HG03175 (cell line): ENCODE measurements at regions not wholly inside any gene's neighbourhood (a gene's known extent, or its start where the extent isn't known, plus 50 kb on each side); places are given as distances from the start of the nearest gene placed in this dataset.

Experiments
- ATAC-seq: cut with Tn5 transposase; IDR thresholded peaks from one replicate; pipeline ENCODE4 v1.9.1; 2021; ENCODE audit warnings: mild to moderate bottlenecking, moderate library complexity; ENCODE audit not compliant: unreplicated experiment

DNA sequence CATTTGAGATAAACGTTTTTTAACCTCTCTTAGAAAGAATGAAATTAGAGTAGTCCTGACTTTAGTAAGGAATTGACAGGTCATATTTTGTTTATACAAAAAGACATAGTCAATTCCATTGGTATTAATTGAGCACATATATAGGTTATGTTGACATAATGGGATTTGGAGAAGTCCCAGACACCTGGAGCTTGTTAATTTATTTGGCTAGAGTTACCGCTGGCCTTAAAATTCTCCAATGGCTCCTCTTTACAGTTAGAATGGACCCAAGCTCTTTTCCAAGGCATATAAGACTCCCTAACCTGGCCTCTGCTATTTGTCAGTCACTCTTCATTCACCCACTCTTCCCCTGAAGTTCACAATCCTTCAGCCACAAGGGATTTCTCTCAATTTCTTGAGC, 221.3 kb downstream of the CBLN4 start:
- no peak for ATAC-seq

DNA sequence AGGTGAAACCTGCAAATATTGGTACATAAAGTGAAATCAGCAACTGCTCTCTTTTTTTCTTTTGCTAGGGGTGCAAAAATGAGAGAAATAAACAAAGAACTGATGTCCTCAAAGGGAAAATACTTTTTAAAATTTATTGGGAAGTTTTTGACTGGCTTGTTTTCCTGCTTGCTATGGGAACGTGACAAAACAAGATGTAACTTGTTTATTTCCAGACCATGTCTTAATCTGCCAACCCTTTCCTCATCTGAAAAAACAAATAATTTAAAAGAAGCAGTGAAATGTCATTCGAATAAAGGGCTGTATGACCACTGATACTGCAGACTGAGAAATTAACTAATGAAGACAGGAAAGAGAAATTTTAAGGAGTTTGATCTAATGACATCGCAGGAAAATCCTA, 221.9 kb downstream of the CBLN4 start:
- no peak for ATAC-seq

DNA sequence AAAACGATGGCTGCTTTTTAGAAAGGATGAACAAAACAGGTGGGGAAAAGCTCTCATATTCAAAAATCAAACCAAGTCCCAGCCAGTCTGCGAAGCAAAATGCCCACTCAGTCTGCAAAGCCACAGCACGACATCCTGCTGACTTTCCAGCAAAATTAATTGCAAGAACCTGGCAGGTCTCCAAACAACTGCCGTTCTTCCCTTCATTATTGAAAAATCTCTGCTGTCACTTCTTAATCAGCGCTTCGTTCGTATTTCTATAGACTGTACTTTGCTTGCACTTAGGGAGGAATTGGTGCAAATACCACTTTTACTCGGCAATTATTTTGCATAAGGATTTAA, 222.4 kb downstream of the CBLN4 start:
- ATAC-seq: no peak

DNA sequence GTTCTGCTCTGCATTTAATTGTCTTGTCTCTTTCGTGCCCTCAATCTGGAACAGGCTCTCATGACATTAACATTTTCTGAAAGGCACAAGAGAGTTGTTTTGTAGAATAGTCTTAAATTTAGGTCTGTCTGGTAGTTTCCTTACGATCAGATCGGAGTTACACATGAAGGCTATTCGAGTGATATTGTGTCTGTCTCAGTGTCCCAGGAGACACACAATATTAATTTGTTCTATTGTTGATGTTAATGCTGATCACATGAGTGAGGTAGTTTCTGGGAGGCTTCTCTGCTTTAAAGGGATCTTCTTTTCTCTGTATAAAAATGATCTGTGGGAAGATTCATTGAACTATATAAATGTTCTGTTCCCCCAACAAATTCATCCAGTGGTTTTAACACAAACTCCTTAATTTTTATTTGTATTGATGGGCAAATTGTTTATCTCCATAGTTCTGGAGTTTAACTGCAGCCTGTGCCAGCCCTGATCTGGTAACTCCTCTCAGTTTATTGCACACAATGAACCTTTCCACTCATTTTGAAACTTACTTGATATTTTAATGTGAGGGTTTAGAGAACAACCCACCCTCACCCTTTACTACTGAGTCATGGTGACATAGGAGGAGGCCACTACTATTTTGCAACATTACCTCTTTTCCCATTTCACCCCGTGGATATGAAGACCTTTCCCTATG, 223.0 kb downstream of the CBLN4 start:
- no peak for ATAC-seq

DNA sequence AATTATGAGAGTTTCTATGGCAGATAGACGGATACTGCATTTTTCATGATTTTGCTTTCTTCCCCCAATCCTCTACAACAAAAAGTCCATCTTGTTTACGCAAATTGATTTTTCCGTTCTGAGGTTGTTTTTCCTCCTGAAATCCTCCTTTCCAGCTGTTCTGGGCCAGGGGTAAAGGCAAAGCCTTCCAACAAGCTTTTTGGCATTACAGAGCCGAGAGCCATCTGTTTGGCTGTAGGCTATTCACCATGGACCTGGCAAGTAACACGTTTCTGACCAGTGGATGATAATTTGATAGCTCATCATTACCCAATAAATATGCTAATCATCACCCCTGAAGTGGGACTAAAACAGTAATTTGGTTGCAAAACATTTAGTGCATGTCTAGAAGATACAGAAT, 226.5 kb downstream of the CBLN4 start:
- no peak for ATAC-seq

DNA sequence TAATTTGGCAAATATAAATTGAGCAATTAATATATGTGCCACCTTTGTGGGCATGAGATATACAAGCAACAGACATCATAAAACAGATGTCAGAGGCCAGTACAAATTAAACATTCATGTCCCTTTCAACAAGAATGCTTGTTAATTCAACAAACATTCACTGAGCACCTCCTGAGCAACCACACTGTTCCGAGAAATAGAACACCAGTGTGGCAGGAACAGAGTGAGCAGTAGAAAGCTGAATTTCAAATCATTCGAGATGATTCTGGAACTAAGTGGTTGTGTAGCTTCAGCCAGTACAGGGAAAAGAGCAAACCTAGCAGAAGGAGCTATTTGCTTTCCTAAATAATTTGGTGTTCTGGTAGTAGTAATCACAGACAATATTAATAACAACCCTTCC, 227.7 kb downstream of the CBLN4 start:
- no peak for ATAC-seq

DNA sequence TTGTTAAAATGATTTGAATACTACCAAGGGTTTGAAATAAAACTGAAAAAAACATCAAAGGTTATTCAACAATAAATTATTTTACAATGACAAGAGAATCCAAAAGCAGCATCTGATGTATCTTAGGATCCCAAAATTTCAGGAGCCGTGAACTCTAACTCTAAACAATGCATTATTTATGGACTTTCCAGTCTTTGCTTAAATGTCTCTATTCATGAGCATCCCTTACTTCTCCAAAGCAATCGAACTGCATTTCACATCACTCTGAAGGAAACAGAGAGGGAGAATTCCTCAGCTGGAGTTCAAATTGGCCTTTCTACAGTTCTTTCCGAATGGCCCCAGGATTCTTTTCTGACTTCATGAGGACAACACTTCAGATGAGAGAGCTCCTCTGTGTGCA, 229.1 kb downstream of the CBLN4 start:
- no peak for ATAC-seq

DNA sequence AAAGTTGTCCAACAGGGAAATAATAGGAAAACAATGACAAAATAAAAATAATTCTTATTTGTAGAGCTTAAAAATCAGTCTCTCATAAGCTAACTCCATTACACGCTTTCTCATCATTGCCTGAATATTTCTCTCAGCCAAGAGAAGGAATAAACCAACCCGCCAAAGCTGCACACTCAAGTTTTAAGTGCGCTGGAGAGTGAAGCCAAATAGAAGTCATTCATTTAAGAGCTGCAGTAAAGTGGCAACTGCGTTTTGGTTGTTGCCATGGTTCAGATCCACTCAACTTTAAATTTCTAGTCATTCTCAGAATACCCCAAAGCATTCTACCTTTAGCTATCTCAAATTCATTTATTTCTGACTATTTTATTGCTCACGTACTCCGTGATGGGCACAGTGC, 230.7 kb downstream of the CBLN4 start:
- ATAC-seq: no peak

DNA sequence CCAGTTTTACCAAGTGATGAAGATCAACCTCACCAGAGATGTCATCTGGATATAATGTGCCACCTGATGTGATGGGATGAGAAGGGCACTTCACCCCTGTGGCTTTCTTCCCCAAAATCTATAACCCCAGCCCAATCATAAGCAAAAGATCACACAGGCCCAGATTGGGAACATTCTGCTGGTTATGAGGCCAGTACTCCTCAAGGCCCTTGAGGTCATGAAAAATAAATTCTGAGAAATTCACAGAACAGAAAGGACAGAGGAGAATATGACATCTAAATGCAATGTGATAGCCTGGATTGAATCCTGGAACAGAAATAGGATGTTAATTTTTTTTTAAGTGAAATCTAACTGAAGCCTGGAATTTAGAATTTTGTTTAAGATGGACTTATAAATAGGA, 243.5 kb downstream of the CBLN4 start:
- no peak for ATAC-seq

DNA sequence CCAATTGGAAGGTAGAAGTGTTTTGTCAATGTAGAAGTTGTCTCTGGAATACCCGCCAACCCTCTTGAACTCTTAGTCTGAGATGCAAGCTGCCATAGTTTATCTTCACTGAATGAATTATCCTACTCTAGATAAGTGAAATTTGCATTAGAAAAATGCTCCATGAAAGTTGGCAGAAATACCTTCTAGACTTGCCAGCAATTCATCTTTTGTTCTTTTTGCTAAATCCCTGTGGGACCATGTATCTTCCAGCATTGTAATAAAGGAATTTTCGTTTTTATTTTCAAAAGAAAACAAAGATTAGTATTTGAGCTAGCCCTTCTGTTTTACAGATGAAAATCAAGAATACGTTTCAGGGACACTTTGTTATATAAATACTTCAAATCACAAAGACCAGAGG, 244.2 kb downstream of the CBLN4 start:
- no peak for ATAC-seq

DNA sequence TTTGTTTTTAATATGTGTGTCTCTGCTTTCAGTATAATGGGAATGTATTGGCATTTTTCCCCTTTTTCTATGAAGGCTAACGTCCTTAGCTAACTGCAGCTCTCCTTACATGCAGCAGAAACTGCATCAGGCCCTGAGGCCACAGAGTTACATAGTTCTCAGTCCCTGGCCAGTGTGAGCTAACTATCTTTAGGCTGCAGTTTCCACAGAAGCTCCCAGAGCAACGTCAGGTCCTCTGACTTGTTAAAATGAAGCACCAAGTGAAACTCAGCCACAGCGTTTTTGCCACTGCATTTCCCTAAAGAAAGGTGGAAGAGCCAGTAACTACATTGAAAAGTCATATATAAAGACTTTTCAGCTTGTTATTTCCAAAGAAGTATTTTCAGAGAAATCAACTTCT, 244.7 kb downstream of the CBLN4 start:
- ATAC-seq: no peak

DNA sequence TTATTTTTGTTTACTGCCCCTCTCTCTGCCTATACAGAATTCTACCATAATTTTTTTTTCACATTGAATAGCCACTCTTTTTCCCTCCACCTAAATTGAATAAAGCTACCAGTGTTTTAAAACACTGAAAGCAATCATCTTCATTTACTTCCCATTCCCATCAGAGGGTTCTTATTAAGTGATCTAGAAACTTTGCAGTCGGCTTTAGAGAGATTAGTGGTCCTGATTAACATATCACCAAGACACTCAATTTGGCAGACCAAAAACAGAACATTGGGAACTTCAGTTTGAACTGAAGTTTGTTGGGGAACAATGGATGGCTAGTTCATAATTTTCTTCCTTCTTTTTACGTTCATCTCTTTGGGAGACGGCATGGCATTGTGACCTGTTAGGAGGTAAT, 249.5 kb downstream of the CBLN4 start:
- ATAC-seq: no peak

DNA sequence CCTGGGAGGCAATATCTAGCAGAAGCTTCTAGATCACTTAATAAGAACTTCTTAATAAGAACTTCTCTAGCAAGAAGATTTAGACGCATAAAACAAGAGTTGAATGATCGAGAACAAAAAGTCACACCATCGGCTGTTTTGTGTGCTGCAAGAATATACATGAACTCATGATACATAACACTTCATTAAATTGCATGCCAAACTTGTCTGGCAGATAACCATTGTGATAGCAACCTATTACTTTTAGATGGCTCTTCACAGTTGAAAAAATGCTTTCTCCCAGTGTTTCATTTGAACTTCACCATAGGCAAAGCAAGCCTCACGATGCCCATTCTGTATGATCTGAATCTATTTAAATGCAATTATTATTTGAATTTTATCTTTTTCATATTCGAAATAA, 249.9 kb downstream of the CBLN4 start:
- ATAC-seq: no peak

DNA sequence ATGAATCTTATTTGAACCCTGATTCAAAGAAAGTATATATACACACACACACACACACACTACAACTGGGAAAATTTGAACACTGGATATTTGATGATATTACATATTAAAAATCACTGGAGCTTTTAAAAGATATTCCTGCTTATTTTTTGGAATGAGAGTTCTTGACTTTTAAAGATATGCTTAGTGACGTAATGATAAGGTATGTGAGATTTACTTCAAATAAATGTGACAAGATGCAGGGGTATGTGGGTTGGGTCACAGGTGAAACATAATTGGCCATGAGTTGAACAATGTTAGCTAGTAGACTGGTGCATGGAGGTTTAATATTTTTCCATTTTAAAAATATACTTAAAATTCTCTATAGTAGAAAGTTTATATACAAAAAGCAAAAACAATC, 258.6 kb downstream of the CBLN4 start:
- no peak for ATAC-seq

DNA sequence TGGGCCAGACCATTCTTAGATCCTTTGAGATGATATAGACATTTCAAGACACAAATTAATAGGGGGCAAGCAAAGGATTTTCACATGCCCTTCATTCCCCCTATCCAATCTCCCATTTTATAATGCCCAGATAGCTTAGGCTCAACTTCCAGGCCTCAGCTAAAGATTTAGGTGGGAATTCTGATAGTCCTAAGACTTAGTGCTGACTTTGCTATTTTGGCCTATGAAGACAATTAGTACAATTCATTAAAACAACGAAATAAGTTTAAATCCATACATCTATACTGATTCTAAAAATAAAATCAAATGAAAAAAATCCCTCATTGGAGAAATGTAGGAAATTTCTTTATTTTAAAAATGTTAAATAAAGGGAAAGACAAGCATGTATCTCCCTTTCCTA, 259.5 kb downstream of the CBLN4 start:
- ATAC-seq: no peak

DNA sequence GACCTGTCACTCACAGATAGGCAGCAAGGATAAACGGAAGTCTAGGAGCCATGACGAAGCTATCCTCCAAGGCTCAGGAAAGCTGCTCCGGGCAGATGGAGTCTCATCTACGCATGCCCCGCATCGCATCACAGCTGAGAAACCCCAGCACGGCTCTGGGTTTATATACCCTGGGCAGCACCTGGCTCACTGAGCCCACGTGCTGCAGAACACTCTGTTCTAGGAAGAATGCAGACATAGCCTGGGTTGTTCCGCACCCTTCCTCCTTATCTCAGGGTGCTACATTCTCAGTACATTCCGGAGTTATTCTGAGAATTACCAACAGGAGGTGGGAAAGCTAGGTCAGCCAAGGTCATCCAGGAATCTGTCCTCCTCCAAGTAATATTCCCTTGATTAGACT, 260.4 kb downstream of the CBLN4 start:
- ATAC-seq: no peak

DNA sequence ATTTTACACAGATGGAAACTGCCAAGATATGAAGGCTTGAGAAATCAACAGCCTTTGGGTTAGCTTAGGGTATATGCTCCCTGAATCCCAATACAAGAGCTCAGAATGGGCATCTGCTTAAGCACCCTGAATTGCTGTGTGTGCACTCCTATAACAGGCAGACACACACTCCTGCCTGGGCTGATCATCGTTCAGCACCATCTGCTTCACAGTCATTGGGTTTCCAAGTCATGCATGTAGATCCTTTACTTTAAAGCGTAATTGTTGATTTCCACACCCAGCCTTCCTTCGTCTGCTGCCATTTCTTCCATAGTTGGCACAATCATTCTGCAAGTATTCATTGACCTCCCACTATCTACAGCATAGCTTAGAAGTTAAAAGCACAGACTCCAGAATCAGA, 263.5 kb downstream of the CBLN4 start:
- ATAC-seq: no peak

DNA sequence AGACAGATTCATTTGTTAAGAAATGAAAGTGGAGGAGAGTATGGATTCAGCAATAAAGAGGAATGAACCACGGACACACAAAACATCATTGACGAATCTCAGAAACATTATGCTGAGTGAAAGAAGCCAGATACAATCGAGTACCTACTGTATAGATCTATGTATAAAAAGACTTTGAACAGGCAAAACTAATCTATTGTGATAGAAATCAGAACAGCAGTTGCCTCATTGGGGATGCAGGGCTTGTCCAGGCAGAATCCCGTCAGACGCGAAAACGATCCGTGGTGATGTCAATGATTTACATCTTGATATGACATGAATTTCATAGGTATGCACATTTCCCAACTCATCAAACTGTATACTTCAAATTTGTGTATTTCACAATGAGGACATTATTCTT, 265.2 kb downstream of the CBLN4 start:
- ATAC-seq: no peak

DNA sequence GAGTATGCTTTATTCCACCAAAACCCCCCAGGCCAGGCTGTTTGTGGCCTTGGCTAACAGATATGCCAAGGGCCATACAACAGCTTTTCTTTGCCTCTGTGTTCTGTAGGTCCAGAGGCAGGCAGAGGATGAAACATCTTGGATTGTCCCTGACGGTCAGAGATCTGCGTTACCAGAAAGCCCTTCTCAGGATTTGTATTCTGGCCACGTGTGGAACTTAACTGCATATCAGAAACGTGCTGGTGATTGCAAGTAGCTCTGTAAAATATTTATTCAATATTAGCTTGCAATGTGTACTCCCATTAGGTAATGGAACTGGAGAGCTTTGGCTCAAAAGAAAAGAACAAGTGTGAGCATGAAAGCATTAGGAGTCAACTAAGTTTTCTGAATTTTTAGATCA, 275.0 kb downstream of the CBLN4 start:
- no peak for ATAC-seq

DNA sequence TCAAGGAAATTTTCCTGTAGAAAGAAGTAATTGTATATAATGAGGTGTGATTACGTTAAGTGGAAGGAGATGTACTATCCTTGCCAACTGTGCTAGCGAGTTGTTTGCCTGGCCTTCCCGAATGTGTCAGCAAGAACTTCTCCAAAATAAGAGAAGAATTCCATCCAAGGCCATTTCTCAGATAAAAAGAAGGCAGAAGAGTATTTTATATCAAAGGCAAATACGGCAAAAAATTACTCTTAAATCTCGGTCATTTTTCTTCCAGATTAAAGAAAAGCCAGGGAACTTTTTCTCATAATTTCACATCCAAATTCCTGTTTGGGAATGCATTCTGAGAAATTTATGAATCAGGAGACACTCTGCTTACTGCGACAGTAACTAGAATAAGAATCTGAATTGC, 290.6 kb downstream of the CBLN4 start:
- ATAC-seq: no peak

DNA sequence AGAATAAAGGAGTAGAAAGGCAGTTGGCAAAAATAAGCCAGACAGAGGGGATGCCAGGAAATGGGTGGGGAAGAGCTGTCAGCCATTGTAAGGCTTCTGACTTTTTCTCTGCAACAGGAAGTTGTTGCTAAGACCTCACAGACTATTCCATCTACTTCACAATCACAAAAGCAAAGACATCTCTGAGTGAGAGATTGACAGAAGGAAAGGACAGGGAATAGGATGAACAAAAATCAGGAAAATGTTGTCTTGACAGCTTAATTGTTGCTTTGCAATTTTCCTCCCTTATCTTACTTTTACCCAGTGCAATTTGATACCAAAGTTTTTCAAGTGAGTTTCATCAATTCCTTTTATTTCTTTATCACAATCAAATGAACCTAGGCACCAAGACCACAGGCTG, 291.2 kb downstream of the CBLN4 start:
- ATAC-seq: no peak

DNA sequence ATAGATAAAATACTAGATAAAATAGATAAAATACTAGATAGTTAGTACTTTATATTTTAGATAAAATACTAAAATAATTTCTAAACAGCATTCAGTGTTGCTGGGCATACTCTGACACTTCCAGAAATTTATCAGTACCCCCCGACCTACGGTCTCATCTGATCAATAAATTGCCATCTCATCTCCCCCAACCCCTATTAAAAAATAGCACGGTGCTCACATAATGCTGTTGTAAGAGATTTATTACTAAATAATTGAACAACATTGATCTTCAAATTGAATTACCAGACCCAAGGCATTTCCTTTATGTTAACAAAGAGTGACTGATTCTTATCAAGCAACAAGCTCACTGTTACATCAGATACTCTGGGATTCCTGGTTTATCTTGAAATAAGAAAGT, 300.9 kb downstream of the CBLN4 start:
- no peak for ATAC-seq

DNA sequence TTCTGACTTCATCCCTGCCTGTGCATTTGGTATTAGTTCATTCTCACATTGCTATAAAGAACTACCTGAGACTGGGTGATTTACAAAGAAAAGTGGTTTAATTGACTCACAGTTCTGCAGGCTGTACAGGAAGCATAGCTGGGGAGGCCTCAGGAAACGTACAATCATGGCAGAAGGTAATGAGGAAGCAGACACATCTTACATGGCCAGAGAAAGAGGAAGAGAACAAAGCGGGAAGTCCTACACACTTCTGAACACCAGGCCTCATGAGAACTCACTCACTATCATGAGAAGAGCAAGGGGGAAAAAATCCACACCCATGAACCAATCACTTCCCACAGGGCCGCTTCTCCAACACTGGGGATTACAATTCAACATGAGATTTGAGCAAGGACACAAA, 303.9 kb downstream of the CBLN4 start:
- no peak for ATAC-seq

DNA sequence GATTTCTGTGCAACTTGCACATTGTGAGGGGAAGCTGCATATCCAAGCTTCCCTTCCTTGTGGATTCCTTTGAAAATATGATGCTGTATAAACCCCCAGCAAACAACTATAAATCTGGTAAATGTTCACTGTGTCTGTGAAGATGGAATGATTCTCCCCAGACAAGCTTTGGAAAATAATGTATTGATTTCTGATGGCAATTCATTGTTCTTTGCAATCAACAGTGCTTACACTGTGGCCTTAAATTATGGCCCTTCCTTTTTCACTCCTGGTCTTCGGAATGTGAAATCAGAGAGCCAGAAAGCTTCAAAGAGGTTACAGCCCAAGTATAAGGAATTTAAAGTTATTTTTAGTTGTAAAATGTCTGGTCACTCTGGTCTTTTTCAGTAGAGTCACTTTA, 308.8 kb downstream of the CBLN4 start:
- ATAC-seq: no peak
